A673 (cell line): ENCODE measurements at regions not wholly inside any gene's neighbourhood (a gene's known extent, or its start where the extent isn't known, plus 50 kb on each side); places are given as distances from the start of the nearest gene placed in this dataset.
"Not testable (repeated sequence)": the region's sequence is repeated elsewhere in the genome, so short reads cannot be mapped to it uniquely, and the experiment has no call there.

Experiments
- BruUV-seq: library from RNA; stranded (reverse); fragments of 400-500 nt; replicated peaks from 2 replicates; lab custom pipeline; 2021; lab: Mats Ljungman, UMichigan
- CTCF ChIA-PET: fragments of 300-600 bp; sonication (Branson Sonifier 250); formaldehyde crosslinking; loops from one replicate; lab custom pipeline; 2022; ENCODE audit warnings: antibody characterized with exemption; lab: Charles Lee
- POLR2A ChIA-PET: fragments of 300-600 bp; sonication (Branson Sonifier 250); formaldehyde crosslinking; loops from one replicate; lab custom pipeline; 2022; ENCODE audit warnings: antibody characterized with exemption; ENCODE audit not compliant: low non-redundant PET; lab: Charles Lee
- DNase-seq: peaks from one replicate; pipeline ENCODE4 v3.0.0-alpha.2; 2015; ENCODE audit warnings: low spot score
- H3K27ac ChIP-seq: fragments of 200-600 bp; sonication (generic); 2 replicates; pipeline ENCODE4 v1.5.1; 2016; ENCODE audit warnings: mixed run types, low read depth, mild to moderate bottlenecking, mixed read lengths, antibody characterized with exemption, low read length; ENCODE audit not compliant: poor library complexity, severe bottlenecking
- H3K27me3 ChIP-seq: fragments of 200-600 bp; sonication (generic); replicated peaks from 2 replicates; pipeline ENCODE4 v1.6.1; 2017; ENCODE audit warnings: mixed run types, low read depth, mild to moderate bottlenecking, mixed read lengths, antibody characterized with exemption, low read length; ENCODE audit not compliant: insufficient read depth, poor library complexity
- H3K36me3 ChIP-seq: fragments of 200-600 bp; sonication (generic); 2 replicates; pipeline ENCODE4 v1.6.1; 2016; ENCODE audit warnings: mixed run types, mild to moderate bottlenecking, mixed read lengths, antibody characterized with exemption, low read length; ENCODE audit not compliant: insufficient read depth, poor library complexity, severe bottlenecking
- H3K4me1 ChIP-seq: fragments of 200-600 bp; sonication (generic); 2 replicates; pipeline ENCODE4 v1.6.1; 2017; ENCODE audit warnings: mixed run types, mild to moderate bottlenecking, mixed read lengths, antibody characterized with exemption, low read length; ENCODE audit not compliant: insufficient read depth, poor library complexity, severe bottlenecking
- H3K4me3 ChIP-seq: fragments of 200-600 bp; sonication (generic); 2 replicates; pipeline ENCODE4 v1.5.1; 2016; ENCODE audit warnings: low read depth, mixed run types, mild to moderate bottlenecking, mixed read lengths, low read length; ENCODE audit not compliant: poor library complexity, severe bottlenecking
- H3K9me3 ChIP-seq: fragments of 200-600 bp; sonication (generic); 2 replicates; pipeline ENCODE4 v1.6.1; 2016; ENCODE audit warnings: mixed run types, low read depth, mild to moderate bottlenecking, mixed read lengths, antibody characterized with exemption, low read length; ENCODE audit not compliant: poor library complexity, severe bottlenecking
- EZH2 ChIP-seq: fragments of 200-600 bp; sonication (generic); IDR thresholded peaks from 2 replicates; pipeline ENCODE4 v1.6.1; 2017; ENCODE audit warnings: borderline replicate concordance, low read depth, mild to moderate bottlenecking, mixed read lengths, antibody characterized with exemption, low read length; ENCODE audit not compliant: poor library complexity, severe bottlenecking
- intact Hi-C: fragments of 100-400 bp; cut with micrococcal nuclease; formaldehyde crosslinking; loops from one replicate; pipeline ENCODE4 v1.10.0; 2022; ENCODE audit not compliant: unreplicated experiment
- TF ChIP-seq, protein P1 (sequence below): fragments of 300-800, 200-600 bp; sonication (generic); conservative IDR thresholded peaks from 2 replicates; pipeline ENCODE4 v1.5.1; 2017; ENCODE audit warnings: low read depth, mild to moderate bottlenecking, antibody characterized with exemption, low read length, moderate library complexity, mixed read lengths

GRCh38 chr3:34077417-34078195, 279.2 kb downstream of the PDCD6IP start:
- BruUV-seq: no TSS peak
- intact Hi-C loops: no loop called here
- DNase-seq: peak; percentile 82
- TF ChIP-seq EZH2: no peak
- TF ChIP-seq, protein P1, sequence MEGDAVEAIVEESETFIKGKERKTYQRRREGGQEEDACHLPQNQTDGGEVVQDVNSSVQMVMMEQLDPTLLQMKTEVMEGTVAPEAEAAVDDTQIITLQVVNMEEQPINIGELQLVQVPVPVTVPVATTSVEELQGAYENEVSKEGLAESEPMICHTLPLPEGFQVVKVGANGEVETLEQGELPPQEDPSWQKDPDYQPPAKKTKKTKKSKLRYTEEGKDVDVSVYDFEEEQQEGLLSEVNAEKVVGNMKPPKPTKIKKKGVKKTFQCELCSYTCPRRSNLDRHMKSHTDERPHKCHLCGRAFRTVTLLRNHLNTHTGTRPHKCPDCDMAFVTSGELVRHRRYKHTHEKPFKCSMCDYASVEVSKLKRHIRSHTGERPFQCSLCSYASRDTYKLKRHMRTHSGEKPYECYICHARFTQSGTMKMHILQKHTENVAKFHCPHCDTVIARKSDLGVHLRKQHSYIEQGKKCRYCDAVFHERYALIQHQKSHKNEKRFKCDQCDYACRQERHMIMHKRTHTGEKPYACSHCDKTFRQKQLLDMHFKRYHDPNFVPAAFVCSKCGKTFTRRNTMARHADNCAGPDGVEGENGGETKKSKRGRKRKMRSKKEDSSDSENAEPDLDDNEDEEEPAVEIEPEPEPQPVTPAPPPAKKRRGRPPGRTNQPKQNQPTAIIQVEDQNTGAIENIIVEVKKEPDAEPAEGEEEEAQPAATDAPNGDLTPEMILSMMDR: no peak
- CTCF ChIA-PET: no interaction called here
- Histone ChIP-seq H3K27me3 (no peaks in the 10 kb centered on the region), H3K4me1 (peaks cover 31% of the 10 kb centered on the region), H3K27ac (peak overlapping the region; percentile 86), H3K36me3 (no peaks in the 10 kb centered on the region), H3K9me3 (no peaks in the 10 kb centered on the region), H3K4me3 (peak overlapping the region; percentile 21)
- POLR2A ChIA-PET: no interaction called here

- no peak for TF ChIP-seq EZH2
- TF ChIP-seq, protein P1: no peak
- Histone ChIP-seq H3K4me1 (peaks cover 31% of the 10 kb centered on the region), H3K9me3 (no peaks in the 10 kb centered on the region), H3K27ac (peak overlapping the region; percentile 86), H3K27me3 (no peaks in the 10 kb centered on the region), H3K36me3 (no peaks in the 10 kb centered on the region), H3K4me3 (peak overlapping the region; percentile 21)
- ChIA-PET CTCF (no interaction called here), POLR2A (no interaction called here)
- DNase-seq: no peak
- intact Hi-C loops: no loop called here
- BruUV-seq: no TSS peak
These were observed 280.0 kb downstream of the PDCD6IP start for GRCh38 chr3:34078418-34078817.

GRCh38 chr3:34079849-34080248, 281.4 kb downstream of the PDCD6IP start:
- H3K36me3 ChIP-seq, H3K27me3 ChIP-seq, BruUV-seq, DNase-seq, H3K27ac ChIP-seq, intact Hi-C loops, H3K9me3 ChIP-seq, CTCF ChIA-PET, H3K4me3 ChIP-seq, POLR2A ChIA-PET: not testable (repeated sequence)
- H3K4me1 ChIP-seq: peaks cover 31% of the 10 kb centered on the region

DNA sequence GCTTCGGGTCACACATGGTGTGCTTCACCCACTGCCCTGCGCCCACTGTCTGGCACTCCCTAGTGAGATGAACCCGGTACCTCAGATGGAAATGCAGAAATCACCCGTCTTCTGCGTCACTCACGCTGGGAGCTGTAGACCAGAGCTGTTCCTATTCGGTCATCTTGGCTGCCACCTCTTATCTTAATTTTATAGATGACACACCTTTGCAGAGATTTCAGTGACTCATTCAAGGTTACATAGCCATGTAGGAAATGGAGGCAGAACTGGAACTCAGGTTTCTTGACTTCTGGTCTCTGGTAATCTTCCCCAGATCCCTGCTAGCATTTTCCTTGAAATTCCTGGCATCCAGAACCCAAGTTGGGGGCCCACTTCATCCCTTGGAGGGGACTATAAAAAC, 291.9 kb downstream of the PDCD6IP start:
- POLR2A ChIA-PET, H3K4me3 ChIP-seq, H3K27ac ChIP-seq, DNase-seq, H3K9me3 ChIP-seq, H3K4me1 ChIP-seq, H3K36me3 ChIP-seq, CTCF ChIA-PET, H3K27me3 ChIP-seq, BruUV-seq, intact Hi-C loops: not testable (repeated sequence)
